ENCODE measurements at regions not wholly inside any gene's neighbourhood (a gene's known extent, or its start where the extent isn't known, plus 50 kb on each side); places are given as distances from the start of the nearest gene placed in this dataset.
A peak's percentile ranks its signal among the peaks of the same experiment; 100 is the strongest.
"Not testable (repeated sequence)": the region's sequence is repeated elsewhere in the genome, so short reads cannot be mapped to it uniquely, and the experiment has no call there.

- no peak for DNase-seq (ENCODE audit: low spot score)
Measured at GRCh38 chr12:46884362-46884761, 58.6 kb upstream of the SLC38A4 start.

GRCh38 chr12:46886541-46887041 lies 60.8 kb upstream of the SLC38A4 start:
- DNase-seq (ENCODE audit: low spot score), result no peak

- no peak for DNase-seq (ENCODE audit: low spot score)
Measured at GRCh38 chr12:46887870-46888269, 62.1 kb upstream of the SLC38A4 start.

GRCh38 chr12:46888568-46888967 lies 62.8 kb upstream of the SLC38A4 start:
- DNase-seq (ENCODE audit: low spot score), result no peak

- peak; percentile 4 for DNase-seq (ENCODE audit: low spot score)
Measured at GRCh38 chr12:46891306-46891705, 65.5 kb upstream of the SLC38A4 start.

GRCh38 chr12:46892034-46892705 lies 66.4 kb upstream of the SLC38A4 start:
- DNase-seq (ENCODE audit: low spot score), result no peak

GRCh38 chr12:46892887-46893286 lies 67.1 kb upstream of the SLC38A4 start:
- no peak for DNase-seq (ENCODE audit: low spot score)

- no peak for DNase-seq (ENCODE audit: low spot score)
Measured at GRCh38 chr12:46893434-46893833, 67.6 kb upstream of the SLC38A4 start.

- DNase-seq (ENCODE audit: low spot score), result no peak
Measured at GRCh38 chr12:46895726-46896125, 69.9 kb upstream of the SLC38A4 start.

GRCh38 chr12:46896680-46897079 lies 70.9 kb upstream of the SLC38A4 start:
- DNase-seq (ENCODE audit: low spot score), result no peak

- DNase-seq (ENCODE audit: low spot score), result no peak
Measured at GRCh38 chr12:46898152-46898931, 72.5 kb upstream of the SLC38A4 start.

GRCh38 chr12:46898989-46899388 lies 73.2 kb upstream of the SLC38A4 start:
- DNase-seq (ENCODE audit: low spot score), result no peak

GRCh38 chr12:46900734-46901463 lies 75.1 kb upstream of the SLC38A4 start:
- no peak for DNase-seq (ENCODE audit: low spot score)

GRCh38 chr12:46901464-46902205 lies 75.8 kb upstream of the SLC38A4 start:
- DNase-seq (ENCODE audit: low spot score), result no peak

- DNase-seq (ENCODE audit: low spot score), result no peak
Measured at GRCh38 chr12:46903058-46903457, 77.3 kb upstream of the SLC38A4 start.

GRCh38 chr12:46904406-46905238 lies 78.8 kb upstream of the SLC38A4 start:
- DNase-seq (ENCODE audit: low spot score), result no peak

GRCh38 chr12:46905239-46905627 lies 79.4 kb upstream of the SLC38A4 start:
- not testable (repeated sequence) for DNase-seq (ENCODE audit: low spot score)

GRCh38 chr12:46907791-46908190 lies 82.0 kb upstream of the SLC38A4 start:
- DNase-seq (ENCODE audit: low spot score), result no peak

- DNase-seq (ENCODE audit: low spot score), result no peak
Measured at GRCh38 chr12:46908236-46908935, 82.6 kb upstream of the SLC38A4 start.

- DNase-seq (ENCODE audit: low spot score), result no peak
Measured at GRCh38 chr12:46908936-46909635, 83.3 kb upstream of the SLC38A4 start.

Data from Ammon's horn (tissue), 1 donor.